H1 (cell line): ENCODE measurements at regions not wholly inside any gene's neighbourhood (a gene's known extent, or its start where the extent isn't known, plus 50 kb on each side); places are given as distances from the start of the nearest gene placed in this dataset.

Source experiments
- CTCF ChIA-PET: fragments of 300-600 bp; sonication (Branson Sonifier 250); formaldehyde crosslinking; loops from one replicate; lab custom pipeline; 2021; ENCODE audit not compliant: partially characterized antibody; lab: Charles Lee
- POLR2A ChIA-PET: fragments of 300-600 bp; sonication (Branson Sonifier 250); formaldehyde crosslinking; loops from one replicate; lab custom pipeline; 2021; ENCODE audit warnings: inconsistent platforms; ENCODE audit not compliant: partially characterized antibody; lab: Charles Lee
- DNase-seq, 2 experiments: peaks; one replicate each; pipeline versions ENCODE4 v3.0.0 to v3.0.0-alpha.2; 2010 to 2022; ENCODE audit warnings: low spot score in 2 of 2, low read depth in 1 of 2, mixed read lengths in 1 of 2
- FAIRE-seq: peaks from 2 replicates; lab custom pipeline; 2011; peaks lifted over from hg19 to GRCh38; lab: Jason Lieb, UNC
- H2AFZ ChIP-seq: 2 replicates; pipeline ENCODE4 v1.8.1; 2012; ENCODE audit warnings: low read length, inconsistent platforms
- H2AK5ac ChIP-seq: 2 replicates; pipeline ENCODE4 v1.6.1; 2013; ENCODE audit warnings: low read depth, low read length
- H2BK120ac ChIP-seq: replicated peaks from 2 replicates; pipeline ENCODE3; 2013; ENCODE audit warnings: low read depth, low read length, inconsistent platforms
- H2BK12ac ChIP-seq: 2 replicates; pipeline ENCODE4 v1.6.1; 2013; ENCODE audit warnings: low read depth, low read length
- H2BK15ac ChIP-seq: 2 replicates; pipeline ENCODE4 v1.6.1; 2013; ENCODE audit warnings: low read length
- H2BK20ac ChIP-seq: 2 replicates; pipeline ENCODE4 v1.6.1; 2013; ENCODE audit warnings: low read length
- H2BK5ac ChIP-seq: 2 replicates; pipeline ENCODE4 v1.6.1; 2013; ENCODE audit warnings: low read depth, low read length
- H3K14ac ChIP-seq: 2 replicates; pipeline ENCODE4 v1.6.1; 2013; ENCODE audit warnings: inconsistent platforms; ENCODE audit not compliant: insufficient read length
- H3K18ac ChIP-seq: 2 replicates; pipeline ENCODE4 v1.6.1; 2013; ENCODE audit warnings: low read length; ENCODE audit errors: extremely low read depth
- H3K23ac ChIP-seq: 2 replicates; pipeline ENCODE4 v1.6.1; 2013; ENCODE audit warnings: inconsistent platforms; ENCODE audit not compliant: insufficient read length
- H3K23me2 ChIP-seq: 2 replicates; pipeline ENCODE4 v1.6.1; 2013; ENCODE audit warnings: low read depth, low read length
- H3K27ac ChIP-seq: 2 replicates; pipeline ENCODE4 v1.6.1; 2011; ENCODE audit warnings: low read depth, low read length, inconsistent platforms
- H3K27me3 ChIP-seq, 4 experiments: replicated peaks in 1 of 4; 1 replicate in 1 of 4; 2 replicates in 3 of 4; pipeline versions ENCODE4 v1.6.1 to v1.8.1; 2011 to 2013; ENCODE audit warnings: low read length in 3 of 4, mild to moderate bottlenecking in 3 of 4, inconsistent platforms in 2 of 4, mixed read lengths in 2 of 4, moderate library complexity in 1 of 4; ENCODE audit not compliant: control insufficient read depth in 3 of 4, insufficient read depth in 3 of 4; ENCODE audit errors: extremely low read depth in 1 of 4
- H3K36me3 ChIP-seq, 4 experiments: 2 replicates each; pipeline versions ENCODE4 v1.6.1 to v1.8.1; 2011 to 2013; ENCODE audit warnings: mild to moderate bottlenecking in 4 of 4, low read length in 3 of 4, moderate library complexity in 2 of 4, control low read depth in 1 of 4, inconsistent platforms in 1 of 4; ENCODE audit not compliant: insufficient read depth in 4 of 4, control insufficient read depth in 2 of 4
- H3K4ac ChIP-seq: replicated peaks from 2 replicates; pipeline ENCODE3; 2013; ENCODE audit warnings: low read length, low read depth, mixed read lengths, inconsistent platforms; ENCODE audit not compliant: insufficient read length
- H3K4me1 ChIP-seq, 4 experiments: replicated peaks in 1 of 4; 1 replicate in 1 of 4; 2 replicates in 3 of 4; pipeline versions ENCODE4 v1.6.1 to v1.8.1; 2011 to 2013; ENCODE audit warnings: low read length in 3 of 4, inconsistent platforms in 2 of 4, mixed read lengths in 1 of 4; ENCODE audit not compliant: insufficient read depth in 4 of 4, control insufficient read depth in 3 of 4
- H3K4me2 ChIP-seq, 2 experiments: 2 replicates each; pipeline versions ENCODE4 v1.6.1 to v1.8.1; 2011 to 2013; ENCODE audit warnings: low read depth in 2 of 2, low read length in 2 of 2, control low read depth in 1 of 2, inconsistent platforms in 1 of 2, mild to moderate bottlenecking in 1 of 2; ENCODE audit not compliant: insufficient read depth in 1 of 2
- H3K4me3 ChIP-seq, 4 experiments: fragments of 200-600, 300-600 bp in 1 of 4; sonication (generic), shearing (Covaris generic), sonication (Bioruptor Twin) in 1 of 4; 2 replicates each; pipeline versions ENCODE4 v1.5.1 to v1.8.1; 2011 to 2016; ENCODE audit warnings: low read length in 4 of 4, low read depth in 3 of 4, control low read depth in 2 of 4, inconsistent platforms in 2 of 4, mild to moderate bottlenecking in 2 of 4, mixed read lengths in 1 of 4, moderate library complexity in 1 of 4; ENCODE audit not compliant: insufficient read depth in 2 of 4; ENCODE audit errors: extremely low read depth in 1 of 4
- H3K56ac ChIP-seq: replicated peaks from 2 replicates; pipeline ENCODE3; 2013; ENCODE audit warnings: low read depth, mild to moderate bottlenecking, mixed read lengths, low read length, inconsistent platforms; ENCODE audit not compliant: insufficient read length
- H3K79me1 ChIP-seq: 2 replicates; pipeline ENCODE4 v1.6.1; 2013; ENCODE audit warnings: low read depth, low read length, control low read depth
- H3K79me2 ChIP-seq, 2 experiments: 2 replicates each; pipeline versions ENCODE4 v1.6.1 to v1.8.1; 2012 to 2013; ENCODE audit warnings: low read length in 2 of 2, mild to moderate bottlenecking in 2 of 2, inconsistent platforms in 1 of 2; ENCODE audit not compliant: insufficient read depth in 2 of 2, control insufficient read depth in 1 of 2
- H3K9ac ChIP-seq, 4 experiments: replicated peaks in 1 of 4; 1 replicate in 1 of 4; 2 replicates in 3 of 4; pipeline versions ENCODE4 v1.6.1 to v1.8.1; 2011 to 2013; ENCODE audit warnings: low read depth in 3 of 4, low read length in 3 of 4, control low read depth in 2 of 4, mild to moderate bottlenecking in 2 of 4, moderate library complexity in 2 of 4, inconsistent platforms in 1 of 4; ENCODE audit errors: extremely low read depth in 1 of 4
- H3K9me3 ChIP-seq, 2 experiments: 2 replicates each; pipeline versions ENCODE4 v1.6.1 to v1.8.1; 2012 to 2013; ENCODE audit warnings: mild to moderate bottlenecking in 2 of 2, moderate library complexity in 2 of 2, control low read depth in 1 of 2, inconsistent platforms in 1 of 2, low read depth in 1 of 2, low read length in 1 of 2, mixed read lengths in 1 of 2; ENCODE audit not compliant: insufficient read depth in 2 of 2
- H4K20me1 ChIP-seq, 2 experiments: replicated peaks in 1 of 2; 2 replicates each; pipeline versions ENCODE3 to v1.8.1; 2011 to 2013; ENCODE audit warnings: inconsistent platforms in 2 of 2, low read length in 2 of 2, mild to moderate bottlenecking in 1 of 2; ENCODE audit not compliant: insufficient read depth in 2 of 2, control insufficient read depth in 1 of 2
- H4K5ac ChIP-seq: 2 replicates; pipeline ENCODE4 v1.6.1; 2013; ENCODE audit warnings: low read length, low read depth, mixed read lengths, inconsistent platforms; ENCODE audit not compliant: insufficient read length
- H4K8ac ChIP-seq: 2 replicates; pipeline ENCODE4 v1.8.0; 2013; ENCODE audit warnings: mild to moderate bottlenecking, moderate library complexity, low read length, inconsistent platforms; ENCODE audit not compliant: insufficient read depth; ENCODE audit errors: extremely low read depth
- H4K91ac ChIP-seq: replicated peaks from 2 replicates; pipeline ENCODE3; 2013; ENCODE audit warnings: low read length, mixed read lengths, inconsistent platforms; ENCODE audit not compliant: insufficient read length
- CBX8 ChIP-seq: fragments of 300-800, 300-1000 bp; sonication (generic); IDR thresholded peaks from 2 replicates; pipeline ENCODE4 v1.7.1; 2016; ENCODE audit warnings: low read depth, low read length, borderline replicate concordance
- CEBPB ChIP-seq: IDR thresholded peaks from 2 replicates; pipeline ENCODE4 v1.6.1; 2012; ENCODE audit warnings: low read depth, low read length
- CTCF ChIP-seq, 3 experiments: IDR thresholded peaks; 1 replicate in 2 of 3; 2 replicates in 1 of 3; pipeline versions ENCODE4 v1.5.1 to v1.6.1; 2011; ENCODE audit warnings: low read length in 3 of 3, mild to moderate bottlenecking in 3 of 3, inconsistent platforms in 2 of 3, low read depth in 1 of 3, moderate library complexity in 1 of 3; ENCODE audit not compliant: insufficient read depth in 1 of 3; ENCODE audit errors: control extremely low read depth in 1 of 3
- FOSL1 ChIP-seq: IDR thresholded peaks from 2 replicates; pipeline ENCODE4 v1.6.1; 2011; ENCODE audit warnings: mild to moderate bottlenecking, low read depth, low read length, moderate library complexity; ENCODE audit not compliant: insufficient read depth
- GABPA ChIP-seq: IDR thresholded peaks from 2 replicates; pipeline ENCODE4 v1.6.1; 2011; ENCODE audit warnings: mild to moderate bottlenecking, low read length, moderate library complexity, borderline replicate concordance; ENCODE audit not compliant: insufficient read depth
- JUND ChIP-seq: IDR thresholded peaks from 2 replicates; pipeline ENCODE4 v1.6.1; 2011; ENCODE audit warnings: mild to moderate bottlenecking, improper control_type of control experiment, low read length
- SP1 ChIP-seq: IDR thresholded peaks from 2 replicates; pipeline ENCODE4 v1.6.1; 2011; ENCODE audit warnings: low read depth, low read length
- SUZ12 ChIP-seq: fragments of 200-600 bp; sonication (generic); IDR thresholded peaks from 2 replicates; pipeline ENCODE4 v1.6.1; 2012; ENCODE audit warnings: mild to moderate bottlenecking, inconsistent platforms, low read length, moderate library complexity, mixed read lengths
- ZNF274 ChIP-seq: IDR thresholded peaks from 2 replicates; pipeline ENCODE4 v1.7.0; 2012; ENCODE audit warnings: low read length, borderline replicate concordance; ENCODE audit errors: extremely low read depth
- WGBS, 2 experiments: shearing (Covaris generic) in 1 of 2; methylation state at CpG; one replicate each; pipeline versions ENCODE4 v1.1.6 to v1.1.7; 2013 to 2015; ENCODE audit warnings: low lambda C conversion rate in 2 of 2, mixed read lengths in 2 of 2, inconsistent platforms in 1 of 2, low coverage in 1 of 2, missing lambda C conversion rate in 1 of 2; ENCODE audit not compliant: insufficient replicate concordance in 2 of 2, insufficient coverage in 1 of 2, insufficient read length in 1 of 2; ENCODE audit errors: extremely low coverage in 1 of 2, missing lambda C conversion rate in 1 of 2; 5-methylcytosine and 5-hydroxymethylcytosine counted together
- TF ChIP-seq, protein P1 (sequence below): IDR thresholded peaks from 2 replicates; pipeline ENCODE4 v1.6.1; 2012; ENCODE audit warnings: low read length, inconsistent platforms

GRCh38 chr5:118327389-118327788, 661.0 kb downstream of the DTWD2 start:
- no peak overlapping the region for H2AFZ ChIP-seq
- H3K36me3 ChIP-seq = no peaks in the 10 kb centered on the region
- H3K23ac ChIP-seq = no peak overlapping the region
- no peak for DNase-seq
- no peak overlapping the region for H4K91ac ChIP-seq
- H2BK120ac ChIP-seq = no peak overlapping the region
- H4K5ac ChIP-seq = no peak overlapping the region
- no peak overlapping the region for H2BK12ac ChIP-seq
- no peak overlapping the region for H2BK5ac ChIP-seq
- no peak overlapping the region for H4K8ac ChIP-seq
- no peak overlapping the region for H3K9ac ChIP-seq
- no peaks in the 10 kb centered on the region for H3K27me3 ChIP-seq
- no peak overlapping the region for H3K14ac ChIP-seq
- H3K4ac ChIP-seq = no peak overlapping the region
- H2BK15ac ChIP-seq = no peak overlapping the region
- no peak overlapping the region for H3K4me3 ChIP-seq
- no peaks in the 10 kb centered on the region for H4K20me1 ChIP-seq
- no peaks in the 10 kb centered on the region for H3K79me2 ChIP-seq
- H3K4me2 ChIP-seq = no peak overlapping the region
- H2AK5ac ChIP-seq = no peak overlapping the region
- H3K9me3 ChIP-seq = peaks cover 0 to 5% of the 10 kb centered on the region in 2 experiments; a peak in 2 of 4 replicates
- no peak overlapping the region for H3K56ac ChIP-seq
- CTCF ChIA-PET = interaction anchor here (0.5 to 1.2 kb wide), 3 partner anchors 8 to 888 kb away, joined by 3 to 6 read pairs (median 3); no protein-coding TSS in a partner anchor
- no peaks in the 10 kb centered on the region for H3K79me1 ChIP-seq
- no peak overlapping the region for H3K27ac ChIP-seq
- peaks cover 0 to 6% (median 1%) of the 10 kb centered on the region in 4 experiments; a peak in 1 of 7 replicates for H3K4me1 ChIP-seq
- no peak overlapping the region for H3K18ac ChIP-seq
- no peak overlapping the region for H2BK20ac ChIP-seq
- no peak for FAIRE-seq
- 88% methylated on average over 3 of the region's 3 CpGs; no CpG with 5 or more reads in 1 of the 2 experiments for WGBS, 2 experiments
- H3K23me2 ChIP-seq = no peaks in the 10 kb centered on the region
- POLR2A ChIA-PET = no interaction called here
- no peak for TF ChIP-seq ZNF274
- no peak for TF ChIP-seq CEBPB
- TF ChIP-seq CTCF (IDR thresholded peaks at IDR 0.05; ENCODE audit: control extremely low read depth in 1 of 3, insufficient read depth in 1 of 3, low read depth in 1 of 3, low read length in 3 of 3) = no peak
- TF ChIP-seq SUZ12 = no peak
- no peak for TF ChIP-seq FOSL1
- TF ChIP-seq, protein P1, sequence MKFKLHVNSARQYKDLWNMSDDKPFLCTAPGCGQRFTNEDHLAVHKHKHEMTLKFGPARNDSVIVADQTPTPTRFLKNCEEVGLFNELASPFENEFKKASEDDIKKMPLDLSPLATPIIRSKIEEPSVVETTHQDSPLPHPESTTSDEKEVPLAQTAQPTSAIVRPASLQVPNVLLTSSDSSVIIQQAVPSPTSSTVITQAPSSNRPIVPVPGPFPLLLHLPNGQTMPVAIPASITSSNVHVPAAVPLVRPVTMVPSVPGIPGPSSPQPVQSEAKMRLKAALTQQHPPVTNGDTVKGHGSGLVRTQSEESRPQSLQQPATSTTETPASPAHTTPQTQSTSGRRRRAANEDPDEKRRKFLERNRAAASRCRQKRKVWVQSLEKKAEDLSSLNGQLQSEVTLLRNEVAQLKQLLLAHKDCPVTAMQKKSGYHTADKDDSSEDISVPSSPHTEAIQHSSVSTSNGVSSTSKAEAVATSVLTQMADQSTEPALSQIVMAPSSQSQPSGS = no peak
- TF ChIP-seq JUND = no peak
- TF ChIP-seq CBX8 = no peak
- no peak for TF ChIP-seq SP1
- no peak for TF ChIP-seq GABPA
